ENCODE measurements at regions not wholly inside any gene's neighbourhood (a gene's known extent, or its start where the extent isn't known, plus 50 kb on each side); places are given as distances from the start of the nearest gene placed in this dataset.

GRCh38 chr4:177582992-177583391 lies 140.8 kb upstream of the AGA start:
- TF ChIP-seq CTCF (IDR thresholded peaks at IDR 0.05) (no peak), POLR2A (IDR thresholded peaks at IDR 0.05; ENCODE audit: low read depth) (no peak), EP300 (IDR thresholded peaks at IDR 0.05) (no peak)

All from esophagus muscularis mucosa (tissue), 4 donors.